ENCODE measurements at regions not wholly inside any gene's neighbourhood (a gene's known extent, or its start where the extent isn't known, plus 50 kb on each side); places are given as distances from the start of the nearest gene placed in this dataset.

GRCh38 chr17:79520167-79521165 lies 90.4 kb downstream of the RBFOX3 start:
- DNase-seq = no peak

- DNase-seq = no peak
Observed at GRCh38 chr17:79519601-79520000, 91.2 kb downstream of the RBFOX3 start.

- no peak for DNase-seq
Observed at GRCh38 chr17:79518585-79519523, 92.0 kb downstream of the RBFOX3 start.

GRCh38 chr17:79517827-79518584 lies 92.8 kb downstream of the RBFOX3 start:
- DNase-seq = no peak

- DNase-seq = no peak
Observed at GRCh38 chr17:79515646-79516571, 94.9 kb downstream of the RBFOX3 start.

- no peak for DNase-seq
Observed at GRCh38 chr17:79515110-79515509, 95.7 kb downstream of the RBFOX3 start.

GRCh38 chr17:79513820-79514535 lies 96.9 kb downstream of the RBFOX3 start:
- DNase-seq = no peak

GRCh38 chr17:79513206-79513605 lies 97.6 kb downstream of the RBFOX3 start:
- DNase-seq = no peak

- no peak for DNase-seq
Observed at GRCh38 chr17:79511471-79511870, 99.4 kb downstream of the RBFOX3 start.

GRCh38 chr17:79510071-79510470 lies 100.8 kb downstream of the RBFOX3 start:
- DNase-seq = no peak

- no peak for DNase-seq
Observed at GRCh38 chr17:79509490-79509889, 101.4 kb downstream of the RBFOX3 start.

GRCh38 chr17:79509008-79509407 lies 101.8 kb downstream of the RBFOX3 start:
- no peak for DNase-seq

- DNase-seq = no peak
Observed at GRCh38 chr17:79508291-79508716, 102.5 kb downstream of the RBFOX3 start.

GRCh38 chr17:79506955-79507354 lies 103.9 kb downstream of the RBFOX3 start:
- DNase-seq = no peak

- no peak for DNase-seq
Observed at GRCh38 chr17:79506150-79506870, 104.5 kb downstream of the RBFOX3 start.

- DNase-seq = no peak
Observed at GRCh38 chr17:79505199-79505598, 105.7 kb downstream of the RBFOX3 start.

- no peak for DNase-seq
Observed at GRCh38 chr17:79504181-79504605, 106.7 kb downstream of the RBFOX3 start.

- DNase-seq = no peak
Observed at GRCh38 chr17:79503126-79503839, 107.6 kb downstream of the RBFOX3 start.

GRCh38 chr17:79501910-79502309 lies 108.9 kb downstream of the RBFOX3 start:
- DNase-seq = no peak

Data from activated T-cell treated with anti-CD3 and anti-CD28 coated beads, Interleukin-2, amount 50 U/mL, for 1 hour (primary cell).